MCF 10A (cell line): ENCODE measurements at regions not wholly inside any gene's neighbourhood (a gene's known extent, or its start where the extent isn't known, plus 50 kb on each side); places are given as distances from the start of the nearest gene placed in this dataset.

ENCODE experiments used
- BruUV-seq: library from RNA; stranded (reverse); fragments of 400-500 nt; replicated peaks from 2 replicates; lab custom pipeline; 2021; lab: Mats Ljungman, UMichigan
- CTCF ChIA-PET: fragments of 300-600 bp; sonication (Branson Sonifier 250); formaldehyde crosslinking; extraction: SDS; loops from one replicate; lab custom pipeline; 2021; ENCODE audit warnings: antibody characterized with exemption, inconsistent platforms; lab: Yijun Ruan, JAX
- POLR2A ChIA-PET: fragments of 300-600, 350-650 bp; sonication (Branson Sonifier 250); formaldehyde crosslinking; extraction: SDS; loops from one replicate; lab custom pipeline; 2020; ENCODE audit warnings: antibody characterized with exemption, inconsistent platforms; lab: Yijun Ruan, JAX
- DNase-seq: peaks from one replicate; pipeline ENCODE4 v3.0.0-alpha.2; 2018; ENCODE audit not compliant: unreplicated experiment
- H3K27ac Mint-ChIP-seq: one replicate; pipeline ENCODE4 v1.8.0; 2022; ENCODE audit warnings: mild to moderate bottlenecking, low read depth, mixed read lengths; ENCODE audit not compliant: unreplicated experiment
- H3K27me3 Mint-ChIP-seq: one replicate; pipeline ENCODE4 v1.8.0; 2022; ENCODE audit warnings: mixed read lengths; ENCODE audit not compliant: insufficient read depth, unreplicated experiment
- H3K36me3 Mint-ChIP-seq: one replicate; pipeline ENCODE4 v1.8.0; 2022; ENCODE audit warnings: mild to moderate bottlenecking, moderate library complexity, mixed read lengths; ENCODE audit not compliant: insufficient read depth, unreplicated experiment
- H3K4me1 Mint-ChIP-seq: one replicate; pipeline ENCODE4 v1.8.0; 2022; ENCODE audit warnings: mixed read lengths; ENCODE audit not compliant: insufficient read depth, unreplicated experiment
- H3K4me3 Mint-ChIP-seq: one replicate; pipeline ENCODE4 v1.8.0; 2022; ENCODE audit warnings: mild to moderate bottlenecking, moderate library complexity, mixed read lengths; ENCODE audit not compliant: unreplicated experiment
- H3K9me3 Mint-ChIP-seq: one replicate; pipeline ENCODE4 v1.8.0; 2022; ENCODE audit warnings: mixed read lengths; ENCODE audit not compliant: unreplicated experiment
- intact Hi-C: fragments of 100-400 bp; cut with micrococcal nuclease; formaldehyde crosslinking; loops from 2 replicates; pipeline ENCODE4 v1.14.1; 2022
- TF ChIP-seq, protein P1 (sequence below): fragments of 200-600 bp; IDR thresholded peaks from one replicate; pipeline ENCODE4 v1.8.0; 2022; ENCODE audit warnings: antibody characterized with exemption, mild to moderate bottlenecking; ENCODE audit not compliant: unreplicated experiment

- Mint-ChIP-seq H3K36me3 (no peaks in the 10 kb centered on the region), H3K27ac (no peak overlapping the region), H3K9me3 (peaks cover 8% of the 10 kb centered on the region), H3K4me3 (no peak overlapping the region), H3K4me1 (no peaks in the 10 kb centered on the region), H3K27me3 (no peaks in the 10 kb centered on the region)
- TF ChIP-seq, protein P1, sequence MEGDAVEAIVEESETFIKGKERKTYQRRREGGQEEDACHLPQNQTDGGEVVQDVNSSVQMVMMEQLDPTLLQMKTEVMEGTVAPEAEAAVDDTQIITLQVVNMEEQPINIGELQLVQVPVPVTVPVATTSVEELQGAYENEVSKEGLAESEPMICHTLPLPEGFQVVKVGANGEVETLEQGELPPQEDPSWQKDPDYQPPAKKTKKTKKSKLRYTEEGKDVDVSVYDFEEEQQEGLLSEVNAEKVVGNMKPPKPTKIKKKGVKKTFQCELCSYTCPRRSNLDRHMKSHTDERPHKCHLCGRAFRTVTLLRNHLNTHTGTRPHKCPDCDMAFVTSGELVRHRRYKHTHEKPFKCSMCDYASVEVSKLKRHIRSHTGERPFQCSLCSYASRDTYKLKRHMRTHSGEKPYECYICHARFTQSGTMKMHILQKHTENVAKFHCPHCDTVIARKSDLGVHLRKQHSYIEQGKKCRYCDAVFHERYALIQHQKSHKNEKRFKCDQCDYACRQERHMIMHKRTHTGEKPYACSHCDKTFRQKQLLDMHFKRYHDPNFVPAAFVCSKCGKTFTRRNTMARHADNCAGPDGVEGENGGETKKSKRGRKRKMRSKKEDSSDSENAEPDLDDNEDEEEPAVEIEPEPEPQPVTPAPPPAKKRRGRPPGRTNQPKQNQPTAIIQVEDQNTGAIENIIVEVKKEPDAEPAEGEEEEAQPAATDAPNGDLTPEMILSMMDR: no peak
- BruUV-seq: no TSS peak
- no peak for DNase-seq
- ChIA-PET CTCF (no interaction called here), POLR2A (no interaction called here)
- intact Hi-C loops: no loop called here
Observed at GRCh38 chr5:124921694-124922093, 175.3 kb upstream of the ZNF608 start.

DNA sequence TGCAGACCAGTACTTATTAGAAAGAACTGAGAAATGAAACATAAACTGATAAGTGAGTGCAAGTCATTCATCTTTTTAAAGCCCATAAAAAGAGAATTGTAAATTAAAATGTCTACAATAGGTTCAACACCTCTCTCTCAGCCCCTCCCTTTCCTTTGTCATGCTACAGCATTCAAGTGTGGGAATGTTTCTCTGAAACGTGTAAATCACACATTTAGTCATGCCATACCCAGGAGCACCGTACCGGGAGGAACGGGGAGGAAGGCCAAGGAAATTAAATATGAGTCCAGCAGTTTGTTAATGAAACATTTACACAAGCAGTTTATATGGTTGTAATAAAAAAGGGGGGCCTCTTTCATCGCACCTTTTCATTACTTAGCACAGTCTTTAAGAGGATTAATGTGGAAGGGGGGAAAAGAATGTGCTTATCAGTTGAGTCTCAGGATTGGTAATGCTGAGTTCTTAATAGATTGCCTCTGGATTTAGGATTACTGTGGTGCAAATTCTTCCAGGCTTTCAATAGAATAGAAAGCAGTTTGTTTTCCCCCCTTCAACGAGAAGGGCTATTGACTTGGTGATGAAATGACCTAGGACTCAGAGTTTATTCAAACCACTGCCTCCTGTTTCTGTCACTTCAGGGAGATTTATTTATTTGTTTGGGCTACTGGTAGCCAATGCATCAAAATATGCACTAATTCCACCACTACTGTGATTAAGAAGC lies 176.0 kb upstream of the ZNF608 start:
- ChIA-PET POLR2A (no interaction called here), CTCF (no interaction called here)
- intact Hi-C loops: no loop called here
- Mint-ChIP-seq H3K27me3 (no peaks in the 10 kb centered on the region), H3K36me3 (no peaks in the 10 kb centered on the region), H3K27ac (no peak overlapping the region), H3K9me3 (peaks cover 12% of the 10 kb centered on the region), H3K4me3 (no peak overlapping the region), H3K4me1 (no peaks in the 10 kb centered on the region)
- DNase-seq: no peak
- TF ChIP-seq, protein P1: no peak
- BruUV-seq: no TSS peak

DNA sequence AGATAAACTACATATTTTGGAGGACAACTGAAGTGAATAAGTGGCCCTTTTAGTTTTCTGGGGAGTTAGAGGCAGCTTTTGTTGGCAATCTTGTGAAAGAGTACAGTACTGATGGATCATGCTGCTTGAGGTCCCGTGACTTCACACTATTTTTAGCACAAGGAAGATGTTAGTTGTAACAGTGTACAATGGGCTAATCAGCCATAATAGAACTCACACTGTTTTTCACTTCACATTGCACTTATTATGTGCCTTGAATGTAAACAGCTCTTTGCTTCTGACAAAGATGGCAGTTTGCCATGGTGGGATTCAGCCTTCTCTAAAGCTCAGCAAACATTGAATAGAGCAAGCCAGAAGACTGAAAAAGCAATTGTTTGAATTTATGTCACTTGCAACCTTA lies 176.7 kb upstream of the ZNF608 start:
- CTCF ChIA-PET: no interaction called here
- no peak for DNase-seq
- Mint-ChIP-seq H3K4me3 (no peak overlapping the region), H3K9me3 (peaks cover 15% of the 10 kb centered on the region), H3K27ac (no peak overlapping the region), H3K4me1 (no peaks in the 10 kb centered on the region), H3K27me3 (no peaks in the 10 kb centered on the region), H3K36me3 (no peaks in the 10 kb centered on the region)
- intact Hi-C loops: no loop called here
- POLR2A ChIA-PET: no interaction called here
- TF ChIP-seq, protein P1: no peak
- BruUV-seq: no TSS peak

DNA sequence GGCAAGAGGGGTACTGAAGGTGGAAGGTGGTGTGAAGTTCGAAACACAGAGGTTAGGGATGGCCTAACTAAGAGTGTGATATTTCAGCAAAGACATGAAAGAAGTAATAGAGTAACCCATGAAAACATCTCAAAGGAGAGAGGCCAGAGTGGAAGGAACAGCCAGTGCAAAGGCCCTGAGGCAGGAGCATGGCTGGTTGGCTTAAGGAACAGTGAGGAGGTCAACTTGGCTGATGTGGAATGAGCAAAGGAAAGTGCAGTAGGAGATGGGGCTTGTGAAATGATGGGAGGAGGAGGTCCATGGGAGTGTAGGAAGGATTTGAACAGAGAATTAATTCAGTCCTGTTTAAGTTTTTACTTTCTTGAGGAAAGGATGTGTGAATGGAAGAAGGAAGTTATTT lies 178.3 kb upstream of the ZNF608 start:
- Mint-ChIP-seq H3K4me3 (no peak overlapping the region), H3K27ac (no peak overlapping the region), H3K36me3 (no peaks in the 10 kb centered on the region), H3K9me3 (peaks cover 15% of the 10 kb centered on the region), H3K27me3 (no peaks in the 10 kb centered on the region), H3K4me1 (no peaks in the 10 kb centered on the region)
- intact Hi-C loops: no loop called here
- CTCF ChIA-PET: interaction anchor here (0.6 kb wide), 1 partner anchor 353 kb away, joined by 3 read pairs; no protein-coding TSS in a partner anchor
- no peak for DNase-seq
- no TSS peak for BruUV-seq
- TF ChIP-seq, protein P1: no peak
- POLR2A ChIA-PET: interaction anchor here (1.3 kb wide), 1 partner anchor 11 kb away, joined by 4 read pairs; no protein-coding TSS in a partner anchor
